ENCODE measurements at regions not wholly inside any gene's neighbourhood (a gene's known extent, or its start where the extent isn't known, plus 50 kb on each side); places are given as distances from the start of the nearest gene placed in this dataset.

DNA sequence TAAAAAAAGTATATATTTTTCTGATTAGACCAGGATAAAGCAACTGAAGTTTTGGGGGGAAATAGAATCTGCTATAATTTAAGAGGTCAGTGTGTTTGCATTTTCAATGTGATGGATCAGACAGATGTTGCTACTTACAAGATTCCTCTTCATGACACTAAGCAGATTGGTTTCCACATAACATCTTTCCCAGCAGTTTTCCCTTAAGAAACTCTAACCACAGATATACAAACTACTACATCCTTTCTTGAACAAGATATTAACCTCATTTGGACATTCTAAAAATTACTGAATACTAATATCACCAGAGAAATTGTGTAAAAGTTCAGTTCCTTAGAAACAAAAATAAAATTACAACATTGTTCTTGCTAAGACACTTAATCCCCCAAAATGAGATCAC, 106.7 kb upstream of the GUCY1A1 start:
- Histone ChIP-seq H3K27ac (ENCODE audit: low read depth) (no peak overlapping the region), H3K27me3 (ENCODE audit: insufficient read depth) (no peaks in the 10 kb centered on the region), H2AFZ (no peak overlapping the region), H3K79me2 (replicated peaks; ENCODE audit: insufficient read depth) (no peaks in the 10 kb centered on the region), H3K36me3 (ENCODE audit: insufficient read depth) (no peaks in the 10 kb centered on the region), H3K4me2 (no peak overlapping the region), H3K4me1 (ENCODE audit: insufficient read depth) (no peaks in the 10 kb centered on the region), H3K4me3 (no peak overlapping the region), H4K20me1 (replicated peaks; ENCODE audit: insufficient read depth) (no peaks in the 10 kb centered on the region), H3F3A (replicated peaks; ENCODE audit: low read depth) (no peaks in the 10 kb centered on the region), H3K9me2 (ENCODE audit: insufficient read depth) (no peaks in the 10 kb centered on the region)
- Mint-ChIP-seq H3K27me3 (ENCODE audit: insufficient read depth, low read depth, poor library complexity) (peaks cover 1% of the 10 kb centered on the region), H3K36me3 (ENCODE audit: low read depth) (no peaks in the 10 kb centered on the region), H3K9me3 (no peaks in the 10 kb centered on the region), H3K4me3 (no peak overlapping the region), H3K27ac (no peak overlapping the region), H3K4me1 (0 out of 3 replicates have a peak, but pooled peaks cover 2% of the 10 kb centered on the region)
- DNase-seq (ENCODE audit: low spot score) (no peak), ATAC-seq (no peak)
- TF ChIP-seq, protein P1, sequence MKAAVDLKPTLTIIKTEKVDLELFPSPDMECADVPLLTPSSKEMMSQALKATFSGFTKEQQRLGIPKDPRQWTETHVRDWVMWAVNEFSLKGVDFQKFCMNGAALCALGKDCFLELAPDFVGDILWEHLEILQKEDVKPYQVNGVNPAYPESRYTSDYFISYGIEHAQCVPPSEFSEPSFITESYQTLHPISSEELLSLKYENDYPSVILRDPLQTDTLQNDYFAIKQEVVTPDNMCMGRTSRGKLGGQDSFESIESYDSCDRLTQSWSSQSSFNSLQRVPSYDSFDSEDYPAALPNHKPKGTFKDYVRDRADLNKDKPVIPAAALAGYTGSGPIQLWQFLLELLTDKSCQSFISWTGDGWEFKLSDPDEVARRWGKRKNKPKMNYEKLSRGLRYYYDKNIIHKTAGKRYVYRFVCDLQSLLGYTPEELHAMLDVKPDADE (IDR thresholded peaks at IDR 0.05), result no peak
- TF ChIP-seq JUNB (IDR thresholded peaks at IDR 0.05; ENCODE audit: unreplicated experiment) (no peak), POLR2AphosphoS5 (IDR thresholded peaks at IDR 0.05; ENCODE audit: low read depth) (no peak), CREB1 (CRISPR knock-in tag; IDR thresholded peaks at IDR 0.05; ENCODE audit: low read depth) (no peak), NANOG (IDR thresholded peaks at IDR 0.05; ENCODE audit: borderline replicate concordance) (no peak), EZH2phosphoT487 (IDR thresholded peaks at IDR 0.05; ENCODE audit: unreplicated experiment) (no peak), ZNF331 (CRISPR knock-in tag; IDR thresholded peaks at IDR 0.05; ENCODE audit: low read depth) (no peak), ZNF114 (CRISPR knock-in tag; IDR thresholded peaks at IDR 0.05) (no peak), EZH2 (IDR thresholded peaks at IDR 0.05; ENCODE audit: low read depth, unreplicated experiment) (no peak), STAT1 (IDR thresholded peaks at IDR 0.05; ENCODE audit: unreplicated experiment) (no peak)
- TF ChIP-seq, protein P2, sequence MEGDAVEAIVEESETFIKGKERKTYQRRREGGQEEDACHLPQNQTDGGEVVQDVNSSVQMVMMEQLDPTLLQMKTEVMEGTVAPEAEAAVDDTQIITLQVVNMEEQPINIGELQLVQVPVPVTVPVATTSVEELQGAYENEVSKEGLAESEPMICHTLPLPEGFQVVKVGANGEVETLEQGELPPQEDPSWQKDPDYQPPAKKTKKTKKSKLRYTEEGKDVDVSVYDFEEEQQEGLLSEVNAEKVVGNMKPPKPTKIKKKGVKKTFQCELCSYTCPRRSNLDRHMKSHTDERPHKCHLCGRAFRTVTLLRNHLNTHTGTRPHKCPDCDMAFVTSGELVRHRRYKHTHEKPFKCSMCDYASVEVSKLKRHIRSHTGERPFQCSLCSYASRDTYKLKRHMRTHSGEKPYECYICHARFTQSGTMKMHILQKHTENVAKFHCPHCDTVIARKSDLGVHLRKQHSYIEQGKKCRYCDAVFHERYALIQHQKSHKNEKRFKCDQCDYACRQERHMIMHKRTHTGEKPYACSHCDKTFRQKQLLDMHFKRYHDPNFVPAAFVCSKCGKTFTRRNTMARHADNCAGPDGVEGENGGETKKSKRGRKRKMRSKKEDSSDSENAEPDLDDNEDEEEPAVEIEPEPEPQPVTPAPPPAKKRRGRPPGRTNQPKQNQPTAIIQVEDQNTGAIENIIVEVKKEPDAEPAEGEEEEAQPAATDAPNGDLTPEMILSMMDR (conservative IDR thresholded peaks at IDR 0.05; ENCODE audit: low read depth in 2 of 2), result no peak
- TF ChIP-seq, protein P3, sequence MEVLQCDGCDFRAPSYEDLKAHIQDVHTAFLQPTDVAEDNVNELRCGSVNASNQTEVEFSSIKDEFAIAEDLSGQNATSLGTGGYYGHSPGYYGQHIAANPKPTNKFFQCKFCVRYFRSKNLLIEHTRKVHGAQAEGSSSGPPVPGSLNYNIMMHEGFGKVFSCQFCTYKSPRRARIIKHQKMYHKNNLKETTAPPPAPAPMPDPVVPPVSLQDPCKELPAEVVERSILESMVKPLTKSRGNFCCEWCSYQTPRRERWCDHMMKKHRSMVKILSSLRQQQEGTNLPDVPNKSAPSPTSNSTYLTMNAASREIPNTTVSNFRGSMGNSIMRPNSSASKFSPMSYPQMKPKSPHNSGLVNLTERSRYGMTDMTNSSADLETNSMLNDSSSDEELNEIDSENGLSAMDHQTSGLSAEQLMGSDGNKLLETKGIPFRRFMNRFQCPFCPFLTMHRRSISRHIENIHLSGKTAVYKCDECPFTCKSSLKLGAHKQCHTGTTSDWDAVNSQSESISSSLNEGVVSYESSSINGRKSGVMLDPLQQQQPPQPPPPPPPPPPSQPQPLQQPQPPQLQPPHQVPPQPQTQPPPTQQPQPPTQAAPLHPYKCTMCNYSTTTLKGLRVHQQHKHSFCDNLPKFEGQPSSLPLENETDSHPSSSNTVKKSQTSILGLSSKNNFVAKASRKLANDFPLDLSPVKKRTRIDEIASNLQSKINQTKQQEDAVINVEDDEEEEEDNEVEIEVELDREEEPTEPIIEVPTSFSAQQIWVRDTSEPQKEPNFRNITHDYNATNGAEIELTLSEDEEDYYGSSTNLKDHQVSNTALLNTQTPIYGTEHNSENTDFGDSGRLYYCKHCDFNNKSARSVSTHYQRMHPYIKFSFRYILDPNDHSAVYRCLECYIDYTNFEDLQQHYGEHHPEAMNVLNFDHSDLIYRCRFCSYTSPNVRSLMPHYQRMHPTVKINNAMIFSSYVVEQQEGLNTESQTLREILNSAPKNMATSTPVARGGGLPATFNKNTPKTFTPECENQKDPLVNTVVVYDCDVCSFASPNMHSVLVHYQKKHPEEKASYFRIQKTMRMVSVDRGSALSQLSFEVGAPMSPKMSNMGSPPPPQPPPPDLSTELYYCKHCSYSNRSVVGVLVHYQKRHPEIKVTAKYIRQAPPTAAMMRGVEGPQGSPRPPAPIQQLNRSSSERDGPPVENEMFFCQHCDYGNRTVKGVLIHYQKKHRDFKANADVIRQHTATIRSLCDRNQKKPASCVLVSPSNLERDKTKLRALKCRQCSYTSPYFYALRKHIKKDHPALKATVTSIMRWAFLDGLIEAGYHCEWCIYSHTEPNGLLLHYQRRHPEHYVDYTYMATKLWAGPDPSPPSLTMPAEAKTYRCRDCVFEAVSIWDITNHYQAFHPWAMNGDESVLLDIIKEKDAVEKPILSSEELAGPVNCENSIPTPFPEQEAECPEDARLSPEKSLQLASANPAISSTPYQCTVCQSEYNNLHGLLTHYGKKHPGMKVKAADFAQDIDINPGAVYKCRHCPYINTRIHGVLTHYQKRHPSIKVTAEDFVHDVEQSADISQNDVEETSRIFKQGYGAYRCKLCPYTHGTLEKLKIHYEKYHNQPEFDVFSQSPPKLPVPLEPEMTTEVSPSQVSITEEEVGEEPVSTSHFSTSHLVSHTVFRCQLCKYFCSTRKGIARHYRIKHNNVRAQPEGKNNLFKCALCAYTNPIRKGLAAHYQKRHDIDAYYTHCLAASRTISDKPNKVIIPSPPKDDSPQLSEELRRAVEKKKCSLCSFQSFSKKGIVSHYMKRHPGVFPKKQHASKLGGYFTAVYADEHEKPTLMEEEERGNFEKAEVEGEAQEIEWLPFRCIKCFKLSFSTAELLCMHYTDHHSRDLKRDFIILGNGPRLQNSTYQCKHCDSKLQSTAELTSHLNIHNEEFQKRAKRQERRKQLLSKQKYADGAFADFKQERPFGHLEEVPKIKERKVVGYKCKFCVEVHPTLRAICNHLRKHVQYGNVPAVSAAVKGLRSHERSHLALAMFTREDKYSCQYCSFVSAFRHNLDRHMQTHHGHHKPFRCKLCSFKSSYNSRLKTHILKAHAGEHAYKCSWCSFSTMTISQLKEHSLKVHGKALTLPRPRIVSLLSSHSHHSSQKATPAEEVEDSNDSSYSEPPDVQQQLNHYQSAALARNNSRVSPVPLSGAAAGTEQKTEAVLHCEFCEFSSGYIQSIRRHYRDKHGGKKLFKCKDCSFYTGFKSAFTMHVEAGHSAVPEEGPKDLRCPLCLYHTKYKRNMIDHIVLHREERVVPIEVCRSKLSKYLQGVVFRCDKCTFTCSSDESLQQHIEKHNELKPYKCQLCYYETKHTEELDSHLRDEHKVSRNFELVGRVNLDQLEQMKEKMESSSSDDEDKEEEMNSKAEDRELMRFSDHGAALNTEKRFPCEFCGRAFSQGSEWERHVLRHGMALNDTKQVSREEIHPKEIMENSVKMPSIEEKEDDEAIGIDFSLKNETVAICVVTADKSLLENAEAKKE (CRISPR knock-in tag; IDR thresholded peaks at IDR 0.05), result no peak
- TF ChIP-seq, protein P4, sequence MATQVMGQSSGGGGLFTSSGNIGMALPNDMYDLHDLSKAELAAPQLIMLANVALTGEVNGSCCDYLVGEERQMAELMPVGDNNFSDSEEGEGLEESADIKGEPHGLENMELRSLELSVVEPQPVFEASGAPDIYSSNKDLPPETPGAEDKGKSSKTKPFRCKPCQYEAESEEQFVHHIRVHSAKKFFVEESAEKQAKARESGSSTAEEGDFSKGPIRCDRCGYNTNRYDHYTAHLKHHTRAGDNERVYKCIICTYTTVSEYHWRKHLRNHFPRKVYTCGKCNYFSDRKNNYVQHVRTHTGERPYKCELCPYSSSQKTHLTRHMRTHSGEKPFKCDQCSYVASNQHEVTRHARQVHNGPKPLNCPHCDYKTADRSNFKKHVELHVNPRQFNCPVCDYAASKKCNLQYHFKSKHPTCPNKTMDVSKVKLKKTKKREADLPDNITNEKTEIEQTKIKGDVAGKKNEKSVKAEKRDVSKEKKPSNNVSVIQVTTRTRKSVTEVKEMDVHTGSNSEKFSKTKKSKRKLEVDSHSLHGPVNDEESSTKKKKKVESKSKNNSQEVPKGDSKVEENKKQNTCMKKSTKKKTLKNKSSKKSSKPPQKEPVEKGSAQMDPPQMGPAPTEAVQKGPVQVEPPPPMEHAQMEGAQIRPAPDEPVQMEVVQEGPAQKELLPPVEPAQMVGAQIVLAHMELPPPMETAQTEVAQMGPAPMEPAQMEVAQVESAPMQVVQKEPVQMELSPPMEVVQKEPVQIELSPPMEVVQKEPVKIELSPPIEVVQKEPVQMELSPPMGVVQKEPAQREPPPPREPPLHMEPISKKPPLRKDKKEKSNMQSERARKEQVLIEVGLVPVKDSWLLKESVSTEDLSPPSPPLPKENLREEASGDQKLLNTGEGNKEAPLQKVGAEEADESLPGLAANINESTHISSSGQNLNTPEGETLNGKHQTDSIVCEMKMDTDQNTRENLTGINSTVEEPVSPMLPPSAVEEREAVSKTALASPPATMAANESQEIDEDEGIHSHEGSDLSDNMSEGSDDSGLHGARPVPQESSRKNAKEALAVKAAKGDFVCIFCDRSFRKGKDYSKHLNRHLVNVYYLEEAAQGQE (IDR thresholded peaks at IDR 0.05; ENCODE audit: unreplicated experiment), result no peak

Measured in GM23338 (cell line).